ENCODE measurements at regions not wholly inside any gene's neighbourhood (a gene's known extent, or its start where the extent isn't known, plus 50 kb on each side); places are given as distances from the start of the nearest gene placed in this dataset.

- DNase-seq = no peak
These were observed 63.0 kb downstream of the C5orf15 start for GRCh38 chr5:133905424-133905823.

GRCh38 chr5:133904641-133905040 is 63.8 kb downstream of the C5orf15 start:
- DNase-seq = no peak

- DNase-seq = no peak
These were observed 65.8 kb downstream of the C5orf15 start for GRCh38 chr5:133902511-133903118.

- no peak for DNase-seq
These were observed 67.7 kb downstream of the C5orf15 start for GRCh38 chr5:133900534-133901270.

GRCh38 chr5:133899506-133899905 is 68.9 kb downstream of the C5orf15 start:
- no peak for DNase-seq

GRCh38 chr5:133898440-133898839 is 70.0 kb downstream of the C5orf15 start:
- DNase-seq = no peak

GRCh38 chr5:133897431-133897830 is 71.0 kb downstream of the C5orf15 start:
- DNase-seq = no peak

- DNase-seq = no peak
These were observed 71.6 kb downstream of the C5orf15 start for GRCh38 chr5:133896873-133897272.

- no peak for DNase-seq
These were observed 72.2 kb downstream of the C5orf15 start for GRCh38 chr5:133895979-133896845.

GRCh38 chr5:133894143-133894542 is 74.3 kb downstream of the C5orf15 start:
- DNase-seq = no peak

- no peak for DNase-seq
These were observed 75.7 kb downstream of the C5orf15 start for GRCh38 chr5:133892774-133893173.

GRCh38 chr5:133892306-133892705 is 76.1 kb downstream of the C5orf15 start:
- DNase-seq = no peak

- DNase-seq = no peak
These were observed 77.0 kb downstream of the C5orf15 start for GRCh38 chr5:133891390-133891789.

- DNase-seq = no peak
These were observed 77.6 kb downstream of the C5orf15 start for GRCh38 chr5:133890776-133891280.

- DNase-seq = no peak
These were observed 78.1 kb downstream of the C5orf15 start for GRCh38 chr5:133890314-133890713.

- no peak for DNase-seq
These were observed 79.0 kb downstream of the C5orf15 start for GRCh38 chr5:133889271-133889905.

- DNase-seq = no peak
These were observed 79.8 kb downstream of the C5orf15 start for GRCh38 chr5:133888625-133888991.

- DNase-seq = no peak
These were observed 82.9 kb downstream of the C5orf15 start for GRCh38 chr5:133885566-133885965.

- DNase-seq = no peak
These were observed 83.7 kb downstream of the C5orf15 start for GRCh38 chr5:133884569-133885311.

- DNase-seq = no peak
These were observed 84.5 kb downstream of the C5orf15 start for GRCh38 chr5:133883916-133884315.

GRCh38 chr5:133882846-133883245 is 85.6 kb downstream of the C5orf15 start:
- DNase-seq = no peak

- no peak for DNase-seq
These were observed 86.1 kb downstream of the C5orf15 start for GRCh38 chr5:133882389-133882695.

Measured in activated CD8-positive, alpha-beta memory T cell treated with anti-CD3 and anti-CD28 coated beads, Interleukin-2, amount 50 U/mL, for 48 hours (primary cell).